Umbilical cord (tissue), 1 donor: ENCODE measurements at regions not wholly inside any gene's neighbourhood (a gene's known extent, or its start where the extent isn't known, plus 50 kb on each side); places are given as distances from the start of the nearest gene placed in this dataset.
A peak's percentile ranks its signal among the peaks of the same experiment; 100 is the strongest.

ENCODE experiments used
- DNase-seq: peaks from one replicate; pipeline ENCODE4 v3.0.0-alpha.2; 2015; ENCODE audit warnings: low spot score

- no peak for DNase-seq
These were observed 389.0 kb upstream of the GRIA1 start for GRCh38 chr5:153101235-153102180.

- DNase-seq: no peak
These were observed 373.6 kb upstream of the GRIA1 start for GRCh38 chr5:153116916-153117315.

- no peak for DNase-seq
These were observed 372.5 kb upstream of the GRIA1 start for GRCh38 chr5:153118018-153118417.

- no peak for DNase-seq
These were observed 368.1 kb upstream of the GRIA1 start for GRCh38 chr5:153122403-153122802.

- no peak for DNase-seq
These were observed 360.2 kb upstream of the GRIA1 start for GRCh38 chr5:153130296-153130695.

- no peak for DNase-seq
These were observed 355.1 kb upstream of the GRIA1 start for GRCh38 chr5:153135411-153135810.

- DNase-seq: no peak
These were observed 353.4 kb upstream of the GRIA1 start for GRCh38 chr5:153136910-153137614.

- peak; percentile 9 for DNase-seq
These were observed 342.4 kb upstream of the GRIA1 start for GRCh38 chr5:153147891-153148623.

- no peak for DNase-seq
These were observed 341.9 kb upstream of the GRIA1 start for GRCh38 chr5:153148624-153148976.

- DNase-seq: no peak
These were observed 338.9 kb upstream of the GRIA1 start for GRCh38 chr5:153151558-153151957.

- DNase-seq: no peak
These were observed 337.4 kb upstream of the GRIA1 start for GRCh38 chr5:153153086-153153485.

GRCh38 chr5:153157156-153157555 is 333.3 kb upstream of the GRIA1 start:
- DNase-seq: no peak

GRCh38 chr5:153158608-153159007 is 331.9 kb upstream of the GRIA1 start:
- DNase-seq: no peak

- no peak for DNase-seq
These were observed 330.9 kb upstream of the GRIA1 start for GRCh38 chr5:153159616-153160015.

- no peak for DNase-seq
These were observed 322.2 kb upstream of the GRIA1 start for GRCh38 chr5:153168241-153168640.

GRCh38 chr5:153187503-153187902 is 303.0 kb upstream of the GRIA1 start:
- no peak for DNase-seq

- DNase-seq: no peak
These were observed 284.1 kb upstream of the GRIA1 start for GRCh38 chr5:153206361-153206760.

GRCh38 chr5:153209016-153209415 is 281.5 kb upstream of the GRIA1 start:
- DNase-seq: no peak

- no peak for DNase-seq
These were observed 280.8 kb upstream of the GRIA1 start for GRCh38 chr5:153209687-153210086.

GRCh38 chr5:153211076-153211475 is 279.4 kb upstream of the GRIA1 start:
- no peak for DNase-seq

- no peak for DNase-seq
These were observed 278.0 kb upstream of the GRIA1 start for GRCh38 chr5:153212471-153212870.

- DNase-seq: no peak
These were observed 267.5 kb upstream of the GRIA1 start for GRCh38 chr5:153222936-153223335.
